ENCODE measurements at regions not wholly inside any gene's neighbourhood (a gene's known extent, or its start where the extent isn't known, plus 50 kb on each side); places are given as distances from the start of the nearest gene placed in this dataset.

- TF ChIP-seq, protein P1, sequence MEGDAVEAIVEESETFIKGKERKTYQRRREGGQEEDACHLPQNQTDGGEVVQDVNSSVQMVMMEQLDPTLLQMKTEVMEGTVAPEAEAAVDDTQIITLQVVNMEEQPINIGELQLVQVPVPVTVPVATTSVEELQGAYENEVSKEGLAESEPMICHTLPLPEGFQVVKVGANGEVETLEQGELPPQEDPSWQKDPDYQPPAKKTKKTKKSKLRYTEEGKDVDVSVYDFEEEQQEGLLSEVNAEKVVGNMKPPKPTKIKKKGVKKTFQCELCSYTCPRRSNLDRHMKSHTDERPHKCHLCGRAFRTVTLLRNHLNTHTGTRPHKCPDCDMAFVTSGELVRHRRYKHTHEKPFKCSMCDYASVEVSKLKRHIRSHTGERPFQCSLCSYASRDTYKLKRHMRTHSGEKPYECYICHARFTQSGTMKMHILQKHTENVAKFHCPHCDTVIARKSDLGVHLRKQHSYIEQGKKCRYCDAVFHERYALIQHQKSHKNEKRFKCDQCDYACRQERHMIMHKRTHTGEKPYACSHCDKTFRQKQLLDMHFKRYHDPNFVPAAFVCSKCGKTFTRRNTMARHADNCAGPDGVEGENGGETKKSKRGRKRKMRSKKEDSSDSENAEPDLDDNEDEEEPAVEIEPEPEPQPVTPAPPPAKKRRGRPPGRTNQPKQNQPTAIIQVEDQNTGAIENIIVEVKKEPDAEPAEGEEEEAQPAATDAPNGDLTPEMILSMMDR (conservative IDR thresholded peaks at IDR 0.05; ENCODE audit: low read length): no peak
- no peak for TF ChIP-seq EZH2phosphoT487 (IDR thresholded peaks at IDR 0.05; ENCODE audit: borderline replicate concordance, low read depth, low read length)
Measured at GRCh38 chr3:170711786-170712185, 125.9 kb upstream of the SLC7A14 start.

All from OCI-LY7 (cell line).